Fibroblast of skin of scalp (primary cell): ENCODE measurements at regions not wholly inside any gene's neighbourhood (a gene's known extent, or its start where the extent isn't known, plus 50 kb on each side); places are given as distances from the start of the nearest gene placed in this dataset.

Experiments used
- DNase-seq: peaks from one replicate; pipeline ENCODE4 v3.0.0-alpha.2; 2013

- DNase-seq: no peak
Observed at GRCh38 chr12:13749389-13749788, 232.0 kb downstream of the GRIN2B start.

- no peak for DNase-seq
Observed at GRCh38 chr12:13745111-13745860, 236.1 kb downstream of the GRIN2B start.

GRCh38 chr12:13744561-13744960 lies 236.8 kb downstream of the GRIN2B start:
- DNase-seq: no peak

DNA sequence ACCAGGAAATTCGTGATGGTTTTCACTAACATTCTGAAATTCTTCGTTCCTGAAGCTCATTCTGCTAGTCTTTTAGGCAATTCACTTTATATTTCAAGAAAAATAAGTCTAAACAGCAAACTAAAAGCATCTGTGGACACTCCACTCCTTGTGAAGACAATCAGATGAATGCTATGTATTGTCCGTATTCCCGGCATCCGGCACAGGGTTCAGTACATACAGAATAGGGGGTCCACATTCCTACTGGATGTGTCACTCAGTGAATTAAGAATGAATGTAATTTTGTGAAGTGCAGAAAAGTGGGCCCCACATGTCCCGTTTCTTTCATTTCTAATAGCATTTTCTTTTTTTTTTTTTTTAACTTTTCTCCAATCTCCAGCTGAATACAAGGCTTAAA lies 241.3 kb downstream of the GRIN2B start:
- peak; percentile 29 for DNase-seq

- DNase-seq: no peak
Observed at GRCh38 chr12:13735734-13736133, 245.7 kb downstream of the GRIN2B start.

DNA sequence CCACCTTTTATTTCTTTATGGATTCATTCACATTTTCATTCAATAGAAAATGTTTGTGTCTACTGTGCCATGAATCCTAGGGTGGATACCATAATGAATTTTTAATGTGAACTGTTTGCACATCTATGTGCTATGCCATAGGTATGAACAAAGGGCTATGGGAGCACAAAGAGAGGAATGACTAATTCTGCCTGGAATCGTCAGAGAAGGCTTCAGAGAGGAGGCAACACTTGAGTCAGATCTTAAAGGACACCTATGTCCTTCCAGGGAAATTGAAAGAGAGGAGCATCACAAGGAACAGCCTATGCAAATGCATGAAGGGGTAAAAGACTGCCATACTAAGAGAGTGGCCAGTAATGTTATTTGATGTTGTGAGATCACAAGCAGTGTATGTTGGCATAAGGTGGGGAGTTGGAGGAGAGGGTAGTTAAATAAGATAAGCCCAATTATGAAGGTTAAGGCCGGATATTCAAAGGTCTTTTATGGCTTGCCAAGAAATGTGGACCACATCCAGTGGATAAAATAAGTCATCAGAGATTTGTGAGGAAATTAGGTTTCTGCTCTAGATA lies 246.7 kb downstream of the GRIN2B start:
- DNase-seq: no peak

DNA sequence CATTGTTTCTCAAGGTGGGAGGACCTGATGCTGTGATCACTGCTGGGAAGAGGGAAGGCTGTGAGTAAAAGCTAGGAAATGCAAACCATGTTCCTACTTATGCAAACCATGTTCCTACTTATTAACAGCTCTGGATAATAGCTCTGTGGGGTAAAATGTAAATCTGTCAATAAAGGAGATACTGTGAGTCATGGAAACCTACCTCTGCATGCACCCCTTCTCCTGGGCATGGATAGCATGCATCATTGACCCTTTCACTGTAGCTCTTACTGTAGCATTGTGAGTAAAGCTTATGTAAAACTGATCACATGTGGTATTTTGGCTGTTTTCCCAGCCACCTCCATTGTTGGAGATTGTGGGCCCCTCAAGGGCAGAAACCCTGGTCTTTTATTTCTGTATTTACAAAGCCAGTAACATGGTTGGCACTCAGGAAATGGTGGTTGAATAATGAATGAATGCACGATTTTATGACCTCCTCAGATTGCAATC lies 253.7 kb downstream of the GRIN2B start:
- DNase-seq: no peak

DNA sequence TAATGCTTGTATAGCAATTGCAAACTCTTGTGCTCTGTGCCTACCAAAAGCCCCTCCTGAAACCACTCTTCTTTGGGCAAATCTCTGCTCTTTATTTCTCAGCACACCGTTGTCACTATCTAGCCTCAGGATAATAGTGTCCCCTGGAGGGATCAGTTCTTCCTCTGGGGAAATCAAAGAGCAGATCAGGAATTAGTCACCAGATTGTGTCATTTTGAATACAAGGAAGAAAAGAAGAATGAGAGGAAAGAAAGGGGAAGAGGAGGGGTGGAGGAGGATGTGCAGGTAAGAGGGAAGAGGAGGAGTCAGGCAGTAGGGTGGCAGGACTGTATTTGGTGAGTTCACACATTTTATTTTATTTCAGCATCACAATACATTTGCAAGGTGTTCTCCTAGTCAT lies 256.4 kb downstream of the GRIN2B start:
- DNase-seq: no peak

DNA sequence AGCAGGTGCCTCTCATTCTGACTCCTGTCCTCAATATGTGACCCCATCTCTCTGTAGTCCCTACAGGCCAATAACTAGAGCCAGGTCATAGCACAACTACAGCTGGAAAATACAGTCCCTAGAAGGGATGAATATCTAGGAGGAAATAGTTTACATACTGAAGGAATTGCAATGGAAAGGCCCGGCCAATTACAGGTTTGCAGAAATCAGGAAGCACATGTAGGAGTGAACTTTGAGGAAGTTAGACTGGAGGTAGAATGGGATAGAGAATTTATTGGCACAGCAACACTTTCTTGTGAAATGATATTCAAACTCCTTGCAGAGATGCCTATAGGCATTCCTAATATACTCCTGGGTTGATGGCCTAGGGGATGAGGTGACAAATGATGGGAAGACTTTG lies 257.3 kb downstream of the GRIN2B start:
- DNase-seq: no peak

DNA sequence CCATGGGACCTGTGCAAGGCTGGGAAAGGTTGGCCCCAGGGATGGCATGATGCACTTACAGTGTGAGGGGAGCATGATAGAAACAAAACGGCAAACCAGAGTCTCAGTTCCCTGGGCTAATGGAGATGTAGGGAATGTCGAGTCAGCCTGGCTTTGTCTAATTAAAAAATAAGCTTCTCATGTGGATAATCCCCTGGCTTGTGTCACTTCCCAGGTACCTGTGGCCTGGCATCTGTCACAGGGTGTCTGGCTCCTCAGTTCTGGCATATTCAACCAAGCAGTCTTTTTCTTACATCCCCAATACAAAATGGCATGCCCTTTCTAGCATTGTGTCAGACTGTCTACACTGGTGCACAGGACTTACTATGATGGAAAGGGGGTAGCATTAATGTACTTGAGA lies 261.4 kb downstream of the GRIN2B start:
- DNase-seq: no peak

DNA sequence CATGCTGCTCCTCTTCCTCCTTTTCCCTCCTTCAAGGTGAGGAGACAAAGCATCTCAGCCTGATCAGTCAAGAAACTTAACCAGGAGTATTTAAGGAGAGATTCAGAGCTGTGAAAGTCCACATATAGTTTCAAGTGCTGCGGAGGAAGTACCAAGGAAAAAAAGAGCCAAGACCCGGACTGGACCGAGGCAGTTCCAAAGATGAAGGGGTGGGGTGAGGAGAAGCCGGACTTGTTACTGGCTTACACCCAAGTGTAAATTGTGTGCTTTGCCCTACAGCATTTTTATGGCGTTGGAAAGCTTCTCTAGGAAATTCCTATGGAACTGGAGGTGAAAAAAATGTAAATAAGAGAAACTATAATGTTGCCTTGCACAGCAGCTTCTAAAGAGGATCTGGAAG lies 263.1 kb downstream of the GRIN2B start:
- DNase-seq: no peak

GRCh38 chr12:13716119-13716518 lies 265.3 kb downstream of the GRIN2B start:
- DNase-seq: no peak

DNA sequence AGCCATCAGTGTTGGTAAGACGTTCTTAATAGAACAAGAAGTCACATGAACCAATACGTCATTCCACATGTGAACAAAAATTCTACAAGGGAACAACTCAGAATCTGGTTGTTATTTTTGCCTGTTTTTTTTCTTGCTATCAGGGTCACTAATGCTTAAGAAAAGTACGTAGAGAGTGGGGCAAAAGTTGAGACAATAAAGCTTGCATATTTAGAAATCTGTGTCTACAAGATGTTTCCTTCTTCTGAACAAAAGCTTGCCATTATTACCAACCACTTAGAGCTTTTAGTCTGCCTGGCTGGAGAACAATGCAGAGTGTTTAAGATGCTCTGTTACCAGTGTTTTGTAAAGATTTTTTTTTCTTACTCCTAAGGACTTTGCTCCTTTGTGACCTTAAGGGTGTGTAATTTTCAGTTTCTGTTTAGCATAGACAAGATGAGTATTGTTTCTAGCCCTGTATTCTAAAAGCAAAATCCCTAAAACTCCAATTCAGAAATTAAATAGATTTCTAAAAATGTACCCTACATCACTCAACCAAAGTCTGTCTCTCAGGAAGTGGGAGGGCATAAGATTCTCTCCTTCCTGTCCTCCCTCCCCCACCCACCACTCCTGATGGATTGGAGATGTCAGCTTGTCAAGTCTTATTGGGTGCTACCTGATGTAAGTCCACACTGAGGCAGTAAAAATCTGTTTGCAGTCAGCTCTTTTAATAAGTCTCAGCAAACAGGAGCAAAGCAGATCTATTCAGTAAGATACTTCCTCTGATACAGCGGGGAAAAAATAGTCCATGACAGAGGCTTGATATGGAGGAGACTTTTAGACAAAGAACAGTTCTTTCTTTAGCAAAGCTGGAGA lies 267.6 kb downstream of the GRIN2B start:
- DNase-seq: no peak

DNA sequence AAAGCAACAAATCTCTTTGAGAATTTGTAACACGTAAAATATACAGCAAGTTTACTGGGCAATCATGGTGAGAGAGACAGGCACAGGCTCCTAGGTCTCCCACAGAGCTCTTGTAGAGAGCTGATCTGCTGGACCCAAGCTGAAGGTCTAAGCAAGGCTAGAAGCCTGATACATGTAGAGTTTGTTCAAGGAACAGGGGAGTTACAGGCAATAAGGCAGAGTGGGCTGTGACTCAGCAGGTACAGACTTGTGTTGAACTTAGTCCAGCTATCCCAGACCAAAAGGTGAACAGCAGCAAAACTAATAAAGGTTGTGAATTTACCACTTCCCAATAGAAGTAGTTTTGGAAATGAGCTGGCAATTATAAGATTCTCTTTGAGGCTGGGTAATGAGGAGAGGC lies 273.6 kb downstream of the GRIN2B start:
- no peak for DNase-seq

GRCh38 chr12:13702381-13702780 lies 279.0 kb downstream of the GRIN2B start:
- no peak for DNase-seq

- DNase-seq: no peak
Observed at GRCh38 chr12:13701502-13701901, 279.9 kb downstream of the GRIN2B start.

GRCh38 chr12:13697973-13698372 lies 283.4 kb downstream of the GRIN2B start:
- no peak for DNase-seq

GRCh38 chr12:13695781-13696180 lies 285.6 kb downstream of the GRIN2B start:
- DNase-seq: no peak

DNA sequence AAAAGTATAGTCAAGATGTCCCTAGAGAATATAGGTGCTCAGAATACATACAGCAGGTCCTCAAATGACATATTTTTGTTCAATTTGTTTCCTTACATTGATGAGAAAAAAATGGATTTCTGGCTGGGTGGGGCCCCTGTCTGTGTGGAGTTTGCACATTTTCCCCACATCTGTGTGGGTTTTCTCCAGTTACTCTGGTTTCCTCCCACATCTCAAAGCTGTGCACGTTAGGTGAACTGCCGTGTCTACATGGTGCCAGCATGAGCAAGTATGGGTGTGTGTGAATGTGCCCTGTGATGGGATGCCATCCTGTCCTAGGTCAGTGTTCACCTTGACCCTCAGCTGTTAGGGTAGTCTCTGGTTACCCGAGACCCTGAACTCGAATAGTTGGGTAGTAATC lies 289.1 kb downstream of the GRIN2B start:
- DNase-seq: no peak

DNA sequence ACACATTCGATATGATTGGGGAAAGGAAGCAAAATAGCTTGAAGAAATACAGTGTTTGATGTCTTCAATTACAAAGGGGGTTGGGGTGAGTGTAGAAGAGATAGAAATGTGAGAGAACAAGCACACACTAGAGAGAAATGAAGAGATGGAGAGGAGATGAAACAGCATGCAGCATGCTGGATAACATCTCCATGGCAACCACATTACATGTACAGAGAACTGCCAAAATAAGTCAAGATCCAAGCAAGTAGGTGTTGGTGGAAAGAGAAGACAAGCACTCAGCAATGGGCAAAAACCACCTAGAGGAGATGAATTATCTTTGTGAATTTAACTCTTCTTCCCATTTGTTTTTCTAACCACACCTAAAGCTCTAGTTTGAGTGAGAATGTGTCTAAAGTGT lies 289.8 kb downstream of the GRIN2B start:
- DNase-seq: no peak

DNA sequence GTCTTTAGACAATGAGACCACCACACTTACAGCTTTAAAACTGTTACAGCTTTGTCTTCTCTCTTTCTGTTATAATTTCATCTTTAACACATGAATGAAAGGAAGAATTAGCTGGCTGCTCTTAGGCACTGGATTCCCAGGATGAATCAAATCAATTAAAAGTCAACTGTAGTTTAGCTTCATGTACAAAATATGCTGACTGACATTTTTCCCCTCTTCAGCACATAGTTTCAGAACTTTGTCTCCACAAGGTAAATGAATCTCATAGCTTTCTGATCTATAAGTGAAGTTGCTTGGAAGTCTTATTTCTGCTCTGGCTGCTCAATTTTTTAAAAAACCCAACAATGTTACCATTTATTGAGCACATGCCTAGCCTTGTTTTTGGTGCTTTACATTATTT lies 293.8 kb downstream of the GRIN2B start:
- DNase-seq: no peak

DNA sequence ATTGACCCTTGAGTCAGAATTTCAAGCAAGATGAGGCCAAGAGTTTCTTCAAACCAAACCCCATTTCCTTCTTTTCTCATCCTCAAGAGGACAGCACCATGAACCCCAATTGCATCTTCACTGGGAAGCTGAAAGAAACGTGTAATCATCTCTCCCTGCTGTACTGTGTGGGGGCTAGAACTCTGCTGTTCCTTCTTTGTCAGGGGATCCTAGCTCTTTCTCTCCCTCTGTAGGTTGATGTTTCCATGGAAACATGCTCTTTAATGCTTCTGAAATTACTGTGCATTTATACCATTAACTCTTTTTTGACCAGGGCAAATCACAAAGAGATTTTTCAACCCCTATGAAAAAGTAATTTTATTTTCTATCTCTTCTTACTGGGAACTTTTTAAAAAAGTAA lies 295.1 kb downstream of the GRIN2B start:
- no peak for DNase-seq

- no peak for DNase-seq
Observed at GRCh38 chr12:13680916-13681315, 300.5 kb downstream of the GRIN2B start.

GRCh38 chr12:13676880-13677279 lies 304.5 kb downstream of the GRIN2B start:
- DNase-seq: no peak
